ENCODE measurements at regions not wholly inside any gene's neighbourhood (a gene's known extent, or its start where the extent isn't known, plus 50 kb on each side); places are given as distances from the start of the nearest gene placed in this dataset.

GRCh38 chr5:57938174-57938557 is 455.6 kb upstream of the ACTBL2 start:
- TF ChIP-seq CTCF (IDR thresholded peaks at IDR 0.05; ENCODE audit: insufficient read depth, low read depth, low read length), result no peak
- no peak for TF ChIP-seq EZH2 (IDR thresholded peaks at IDR 0.05; ENCODE audit: insufficient read depth, low read length)
